Parathyroid adenoma (tissue), 2 donors: ENCODE measurements at regions not wholly inside any gene's neighbourhood (a gene's known extent, or its start where the extent isn't known, plus 50 kb on each side); places are given as distances from the start of the nearest gene placed in this dataset.

Experiments used
- H2AFZ ChIP-seq: fragments of 300-600 bp; sonication (generic); one replicate; pipeline ENCODE4 v1.7.0; 2017; ENCODE audit warnings: antibody characterized with exemption, mild to moderate bottlenecking
- H3K27ac ChIP-seq: fragments of 300-600 bp; sonication (generic); one replicate; pipeline ENCODE4 v1.7.0; 2017
- H3K27me3 ChIP-seq: fragments of 300-600 bp; sonication (generic); one replicate; pipeline ENCODE4 v1.7.0; 2017; ENCODE audit warnings: low read length; ENCODE audit not compliant: control insufficient read depth, insufficient read depth
- H3K36me3 ChIP-seq: fragments of 300-600 bp; sonication (generic); one replicate; pipeline ENCODE4 v1.7.0; 2017; ENCODE audit warnings: low read length; ENCODE audit not compliant: control insufficient read depth, insufficient read depth
- H3K4me1 ChIP-seq: fragments of 300-600 bp; sonication (generic); one replicate; pipeline ENCODE4 v1.7.0; 2017; ENCODE audit warnings: control low read depth
- H3K4me2 ChIP-seq: fragments of 300-600 bp; sonication (generic); one replicate; pipeline ENCODE4 v1.7.0; 2017; ENCODE audit warnings: low read length
- H3K4me3 ChIP-seq: fragments of 300-600 bp; sonication (generic); one replicate; pipeline ENCODE4 v1.7.0; 2017; ENCODE audit warnings: low read depth, low read length
- H3K79me2 ChIP-seq: fragments of 300-600 bp; sonication (generic); one replicate; pipeline ENCODE4 v1.7.0; 2017; ENCODE audit warnings: control low read depth
- H3K9ac ChIP-seq: fragments of 300-600 bp; sonication (generic); one replicate; pipeline ENCODE4 v1.7.0; 2017; ENCODE audit warnings: mild to moderate bottlenecking
- H3K9me3 ChIP-seq: fragments of 300-600 bp; sonication (generic); one replicate; pipeline ENCODE4 v1.7.0; 2017; ENCODE audit warnings: low read length; ENCODE audit not compliant: control insufficient read depth
- CTCF ChIP-seq: fragments of 300-600 bp; sonication (generic); IDR thresholded peaks from one replicate; pipeline ENCODE4 v1.7.0; 2017; ENCODE audit warnings: antibody characterized with exemption, mild to moderate bottlenecking
- donor health status: primary hyperparathyroidism.

- H3K9me3 ChIP-seq: no peaks in the 10 kb centered on the region
- H3K9ac ChIP-seq: no peak overlapping the region
- no peaks in the 10 kb centered on the region for H3K27me3 ChIP-seq
- no peak overlapping the region for H3K4me2 ChIP-seq
- H2AFZ ChIP-seq: no peak overlapping the region
- TF ChIP-seq CTCF: no peak
- no peaks in the 10 kb centered on the region for H3K36me3 ChIP-seq
- no peak overlapping the region for H3K27ac ChIP-seq
- no peaks in the 10 kb centered on the region for H3K79me2 ChIP-seq
- no peaks in the 10 kb centered on the region for H3K4me1 ChIP-seq
- no peak overlapping the region for H3K4me3 ChIP-seq
These were observed 117.7 kb upstream of the WSCD1 start for GRCh38 chr17:5952518-5952917.

- no peaks in the 10 kb centered on the region for H3K27me3 ChIP-seq
These were observed 114.4 kb upstream of the WSCD1 start for GRCh38 chr17:5955764-5956163.

GRCh38 chr17:5958850-5959249 is 111.3 kb upstream of the WSCD1 start:
- Histone ChIP-seq H3K27ac (no peak overlapping the region), H3K9me3 (no peaks in the 10 kb centered on the region), H3K4me3 (no peak overlapping the region), H3K36me3 (no peaks in the 10 kb centered on the region), H3K79me2 (no peaks in the 10 kb centered on the region), H3K27me3 (no peaks in the 10 kb centered on the region), H3K9ac (no peak overlapping the region), H3K4me2 (no peak overlapping the region), H2AFZ (no peak overlapping the region), H3K4me1 (no peaks in the 10 kb centered on the region)
- TF ChIP-seq CTCF: no peak

More at GRCh38 chr17:5955764-5956163, 114.4 kb upstream of the WSCD1 start:
- Histone ChIP-seq H3K4me1 (no peaks in the 10 kb centered on the region), H3K36me3 (no peaks in the 10 kb centered on the region), H3K9me3 (no peaks in the 10 kb centered on the region), H3K9ac (no peak overlapping the region), H3K4me3 (no peak overlapping the region), H3K79me2 (no peaks in the 10 kb centered on the region), H3K4me2 (no peak overlapping the region), H3K27ac (no peak overlapping the region), H2AFZ (no peak overlapping the region)
- no peak for TF ChIP-seq CTCF

- Histone ChIP-seq H3K36me3 (no peaks in the 10 kb centered on the region), H3K4me1 (no peaks in the 10 kb centered on the region), H3K79me2 (no peaks in the 10 kb centered on the region), H3K4me3 (no peak overlapping the region), H3K9me3 (no peaks in the 10 kb centered on the region), H3K27me3 (no peaks in the 10 kb centered on the region), H3K4me2 (no peak overlapping the region), H3K9ac (no peak overlapping the region), H3K27ac (no peak overlapping the region), H2AFZ (no peak overlapping the region)
- TF ChIP-seq CTCF: no peak
These were observed 107.8 kb upstream of the WSCD1 start for GRCh38 chr17:5962371-5962770.

GRCh38 chr17:5971969-5972368 is 98.2 kb upstream of the WSCD1 start:
- TF ChIP-seq CTCF: no peak
- Histone ChIP-seq H3K4me3 (no peak overlapping the region), H3K27ac (no peak overlapping the region), H3K79me2 (no peaks in the 10 kb centered on the region), H3K4me1 (no peaks in the 10 kb centered on the region), H3K9ac (no peak overlapping the region), H3K27me3 (no peaks in the 10 kb centered on the region), H2AFZ (no peak overlapping the region), H3K9me3 (no peaks in the 10 kb centered on the region), H3K36me3 (no peaks in the 10 kb centered on the region), H3K4me2 (no peak overlapping the region)
